GM19240 (cell line): ENCODE measurements at regions not wholly inside any gene's neighbourhood (a gene's known extent, or its start where the extent isn't known, plus 50 kb on each side); places are given as distances from the start of the nearest gene placed in this dataset.

Experiments used
- DNase-seq: peaks from one replicate; pipeline ENCODE4 v3.0.0; 2011; ENCODE audit warnings: low spot score; ENCODE audit not compliant: insufficient read length

GRCh38 chr17:73806768-73807167 lies 162.5 kb upstream of the SDK2 start:
- no peak for DNase-seq

- DNase-seq: no peak
These were observed 169.0 kb upstream of the SDK2 start for GRCh38 chr17:73813201-73813600.

GRCh38 chr17:73814075-73814474 lies 169.8 kb upstream of the SDK2 start:
- no peak for DNase-seq

- no peak for DNase-seq
These were observed 171.2 kb upstream of the SDK2 start for GRCh38 chr17:73815474-73815873.

- no peak for DNase-seq
These were observed 175.5 kb upstream of the SDK2 start for GRCh38 chr17:73819440-73820395.

- no peak for DNase-seq
These were observed 176.6 kb upstream of the SDK2 start for GRCh38 chr17:73820686-73821448.

- DNase-seq: no peak
These were observed 177.4 kb upstream of the SDK2 start for GRCh38 chr17:73821665-73822064.

- DNase-seq: no peak
These were observed 178.1 kb upstream of the SDK2 start for GRCh38 chr17:73822371-73822770.

- DNase-seq: no peak
These were observed 179.4 kb upstream of the SDK2 start for GRCh38 chr17:73823684-73824083.

- DNase-seq: no peak
These were observed 180.1 kb upstream of the SDK2 start for GRCh38 chr17:73824321-73824720.

- no peak for DNase-seq
These were observed 182.1 kb upstream of the SDK2 start for GRCh38 chr17:73826181-73826871.

- DNase-seq: no peak
These were observed 182.6 kb upstream of the SDK2 start for GRCh38 chr17:73826872-73827228.

GRCh38 chr17:73827627-73828291 lies 183.5 kb upstream of the SDK2 start:
- no peak for DNase-seq

- no peak for DNase-seq
These were observed 185.5 kb upstream of the SDK2 start for GRCh38 chr17:73829676-73830280.

GRCh38 chr17:73831699-73832098 lies 187.5 kb upstream of the SDK2 start:
- DNase-seq: no peak

- DNase-seq: no peak
These were observed 189.7 kb upstream of the SDK2 start for GRCh38 chr17:73833775-73834488.

- no peak for DNase-seq
These were observed 190.6 kb upstream of the SDK2 start for GRCh38 chr17:73834684-73835343.

GRCh38 chr17:73835605-73836004 lies 191.4 kb upstream of the SDK2 start:
- DNase-seq: no peak

- no peak for DNase-seq
These were observed 194.6 kb upstream of the SDK2 start for GRCh38 chr17:73838815-73839214.

- DNase-seq: no peak
These were observed 196.6 kb upstream of the SDK2 start for GRCh38 chr17:73840829-73841228.
